HepG2 (cell line): ENCODE measurements at regions not wholly inside any gene's neighbourhood (a gene's known extent, or its start where the extent isn't known, plus 50 kb on each side); places are given as distances from the start of the nearest gene placed in this dataset.

Experiments
- ATAC-seq: fragments of 200-7000 bp; cut with Tn5 transposase; 3 replicates; pipeline ENCODE4 v1.9.1; 2020; ENCODE audit warnings: mild to moderate bottlenecking, moderate library complexity
- BruUV-seq: library from RNA; stranded (reverse); fragments of 400-500 nt; replicated peaks from 2 replicates; lab custom pipeline; 2021; lab: Mats Ljungman, UMichigan
- CTCF ChIA-PET: fragments of 300-600 bp; formaldehyde crosslinking; extraction: SDS; loops from one replicate; lab custom pipeline; 2021; ENCODE audit warnings: low total read pairs, inconsistent platforms, low intra/inter-chr PET ratio; lab: Yijun Ruan, JAX
- POLR2A ChIA-PET: fragments of 350-600 bp; sonication (Branson Sonifier 250); formaldehyde crosslinking; loops from one replicate; lab custom pipeline; 2020; ENCODE audit warnings: antibody characterized with exemption, inconsistent platforms; lab: Yijun Ruan, JAX
- DNase-seq: peaks from one replicate; pipeline ENCODE4 v3.0.0-alpha.2; 2015; ENCODE audit warnings: low spot score
- FAIRE-seq: peaks from 3 replicates; lab custom pipeline; 2011; peaks lifted over from hg19 to GRCh38; lab: Jason Lieb, UNC
- H2AFZ ChIP-seq: one replicate; pipeline ENCODE4 v1.6.1; 2011; ENCODE audit warnings: low read length, inconsistent platforms
- H3K27ac ChIP-seq: fragments of 300-600 bp; 3 replicates; pipeline ENCODE4 v1.8.0; 2011; ENCODE audit warnings: mixed run types, mild to moderate bottlenecking, mixed read lengths, low read length, inconsistent platforms; ENCODE audit not compliant: insufficient read depth; ENCODE audit errors: extremely low read length
- H3K27me3 ChIP-seq, 2 experiments: fragments of 200-600 bp in 1 of 2; 2 replicates in 1 of 2; 3 replicates in 1 of 2; pipeline versions ENCODE4 v1.6.0 to v1.8.0; 2011; ENCODE audit warnings: low read length in 2 of 2, mild to moderate bottlenecking in 2 of 2, moderate library complexity in 2 of 2, inconsistent platforms in 1 of 2; ENCODE audit not compliant: insufficient read depth in 2 of 2, control insufficient read depth in 1 of 2
- H3K36me3 ChIP-seq, 2 experiments: fragments of 200-600 bp in 1 of 2; replicated peaks in 1 of 2; 2 replicates in 1 of 2; 3 replicates in 1 of 2; pipeline versions ENCODE4 v1.5.1 to v1.8.0; 2011; ENCODE audit warnings: low read length in 2 of 2, inconsistent platforms in 1 of 2; ENCODE audit not compliant: insufficient read depth in 2 of 2, control insufficient read depth in 1 of 2
- H3K4me1 ChIP-seq: 2 replicates; pipeline ENCODE4 v1.5.1; 2012; ENCODE audit warnings: low read length, inconsistent platforms; ENCODE audit not compliant: insufficient read depth
- H3K4me2 ChIP-seq: 2 replicates; pipeline ENCODE4 v1.6.0; 2011; ENCODE audit warnings: low read depth, low read length, inconsistent platforms
- H3K4me3 ChIP-seq, 3 experiments: fragments of 200-600 bp in 1 of 3; sonication (generic), shearing (Covaris generic) in 1 of 3; replicated peaks in 1 of 3; 2 replicates each; pipeline ENCODE4 v1.5.1; 2011 to 2016; ENCODE audit warnings: low read length in 3 of 3, inconsistent platforms in 2 of 3, low read depth in 2 of 3, mild to moderate bottlenecking in 2 of 3, control low read depth in 1 of 3, mixed read lengths in 1 of 3; ENCODE audit not compliant: insufficient read depth in 1 of 3
- H3K79me2 ChIP-seq: one replicate; pipeline ENCODE4 v1.6.1; 2011; ENCODE audit warnings: low read length, inconsistent platforms; ENCODE audit not compliant: insufficient read depth
- H3K9ac ChIP-seq: 2 replicates; pipeline ENCODE4 v1.6.0; 2011; ENCODE audit warnings: mild to moderate bottlenecking, low read depth, low read length, inconsistent platforms; ENCODE audit not compliant: insufficient read depth
- H3K9me3 ChIP-seq: 2 replicates; pipeline ENCODE4 v1.5.1; 2012; ENCODE audit warnings: mild to moderate bottlenecking, low read length
- H4K20me1 ChIP-seq: 2 replicates; pipeline ENCODE4 v1.6.0; 2011; ENCODE audit warnings: inconsistent platforms, mild to moderate bottlenecking, low read length, moderate library complexity; ENCODE audit not compliant: insufficient read depth
- BCL6 ChIP-seq: IDR thresholded peaks from 2 replicates; pipeline ENCODE4 v1.6.1; 2016; ENCODE audit warnings: missing genetic modification reagents, missing compliant biosample characterization
- FLYWCH1 ChIP-seq: sonication (generic); formaldehyde crosslinking; IDR thresholded peaks from 2 replicates; pipeline ENCODE4 v1.8.1; 2023; ENCODE audit warnings: mild to moderate bottlenecking, missing genetic modification reagents
- FOSL2 ChIP-seq: sonication (generic); formaldehyde crosslinking; IDR thresholded peaks from 2 replicates; pipeline ENCODE4 v1.4.0; 2020; ENCODE audit warnings: missing genetic modification reagents
- GPN1 ChIP-seq: sonication (generic); formaldehyde crosslinking; IDR thresholded peaks from 2 replicates; pipeline ENCODE4 v1.5.1; 2020; ENCODE audit warnings: missing genetic modification reagents, borderline replicate concordance
- HNF4A ChIP-seq: sonication (generic); formaldehyde crosslinking; IDR thresholded peaks from 2 replicates; pipeline ENCODE4 v1.4.0; 2020; ENCODE audit warnings: missing genetic modification reagents
- NR2F6 ChIP-seq, 2 experiments: IDR thresholded peaks; 2 replicates each; pipeline ENCODE4 v1.6.1; 2016; ENCODE audit warnings: antibody characterized with exemption in 1 of 2, mild to moderate bottlenecking in 1 of 2
- PPARG ChIP-seq: conservative IDR thresholded peaks from 2 replicates; pipeline ENCODE4 v1.6.1; 2016; ENCODE audit warnings: missing biosample characterization, missing genetic modification reagents
- RARA ChIP-seq: IDR thresholded peaks from 2 replicates; pipeline ENCODE4 v1.6.1; 2016; ENCODE audit warnings: missing genetic modification reagents, missing compliant biosample characterization
- ZNF274 ChIP-seq: sonication (generic); formaldehyde crosslinking; IDR thresholded peaks from 2 replicates; pipeline ENCODE4 v1.5.1; 2020; ENCODE audit warnings: mild to moderate bottlenecking, missing genetic modification reagents
- ZNF660 ChIP-seq: sonication (generic); formaldehyde crosslinking; IDR thresholded peaks from 2 replicates; pipeline ENCODE4 v1.5.1; 2020; ENCODE audit warnings: mild to moderate bottlenecking, low read depth, missing genetic modification reagents, borderline replicate concordance
- WGBS: methylation state at CpG from one replicate; pipeline ENCODE4 v1.1.6; 2017; ENCODE audit warnings: low lambda C conversion rate; 5-methylcytosine and 5-hydroxymethylcytosine counted together
- in situ Hi-C: cut with HindIII; loops from 2 replicates; pipeline ENCODE4 v1.10.0; 2017; ENCODE audit warnings: low pct_unique_long_range_greater_than_20kb; ENCODE audit not compliant: extremely low pct_ligation_motif_present
- intact Hi-C: fragments of 100-400 bp; cut with micrococcal nuclease; formaldehyde crosslinking; loops from one replicate; pipeline ENCODE4 v1.10.0; 2022; ENCODE audit not compliant: unreplicated experiment

- peak overlapping the region; percentile 81 for H2AFZ ChIP-seq
These were observed 328.2 kb downstream of the SHQ1 start for GRCh38 chr3:72519946-72520604.

GRCh38 chr3:72517921-72518424 lies 330.3 kb downstream of the SHQ1 start:
- H2AFZ ChIP-seq = no peak overlapping the region
- ATAC-seq (no peak), DNase-seq (no peak), FAIRE-seq (no peak)
- H3K27me3 ChIP-seq = 0 out of 5 replicates have a peak, but pooled peaks cover 0 to 5% of the 10 kb centered on the region in 2 experiments
- H3K4me3 ChIP-seq = no peak overlapping the region
- H3K79me2 ChIP-seq = no peaks in the 10 kb centered on the region
- H3K9ac ChIP-seq = no peak overlapping the region
- ChIA-PET POLR2A (no interaction called here), CTCF (no interaction called here)
- H3K9me3 ChIP-seq = no peaks in the 10 kb centered on the region
- WGBS = 11% methylated on average over 4 of the region's 4 CpGs
- H4K20me1 ChIP-seq = no peaks in the 10 kb centered on the region
- in situ Hi-C loops (no loop called here), intact Hi-C loops (no loop called here)
- H3K36me3 ChIP-seq = no peaks in the 10 kb centered on the region
- peak overlapping the region; percentile 53 for H3K4me2 ChIP-seq
- peaks cover 58% of the 10 kb centered on the region for H3K4me1 ChIP-seq
- H3K27ac ChIP-seq = no peak overlapping the region
- TF ChIP-seq ZNF274 (CRISPR knock-in tag) = no peak
- 0 out of 2 replicates have a peak, but pooled peaks have one; percentile 27 for TF ChIP-seq FOSL2 (CRISPR knock-in tag)
- TF ChIP-seq ZNF660 (CRISPR knock-in tag) = no peak
- BruUV-seq = no TSS peak

More at GRCh38 chr3:72519946-72520604, 328.2 kb downstream of the SHQ1 start:
- 0 out of 5 replicates have a peak, but pooled peaks cover 0 to 5% of the 10 kb centered on the region in 2 experiments for H3K27me3 ChIP-seq
- 5% methylated on average over 3 of the region's 4 CpGs for WGBS
- H3K36me3 ChIP-seq = no peaks in the 10 kb centered on the region
- peak overlapping the region; percentile 56 for H3K4me2 ChIP-seq
- TF ChIP-seq FLYWCH1 (no peak), BCL6 (CRISPR knock-in tag) (peak; percentile 95), GPN1 (CRISPR knock-in tag) (no peak), RARA (CRISPR knock-in tag) (peak; percentile 87), NR2F6 (IDR thresholded peaks at IDR 0.05) (no peak), NR2F6 (CRISPR knock-in tag; IDR thresholded peaks at IDR 0.05) (0 out of 2 replicates have a peak, but pooled peaks have one; percentile 30), PPARG (CRISPR knock-in tag) (0 out of 2 replicates have a peak, but pooled peaks have one; percentile 36), HNF4A (CRISPR knock-in tag) (peak; percentile 33)
- POLR2A ChIA-PET = no interaction called here
- FAIRE-seq = no peak
- ATAC-seq = peak; percentile 51
- CTCF ChIA-PET = no interaction called here
- H3K9me3 ChIP-seq = no peaks in the 10 kb centered on the region
- H3K27ac ChIP-seq = no peak overlapping the region
- in situ Hi-C loops = no loop called here
- no TSS peak for BruUV-seq
- H3K9ac ChIP-seq = no peak overlapping the region
- no peaks in the 10 kb centered on the region for H4K20me1 ChIP-seq
- no peaks in the 10 kb centered on the region for H3K79me2 ChIP-seq
- intact Hi-C loops = no loop called here
- H3K4me1 ChIP-seq = peaks cover 68% of the 10 kb centered on the region
- DNase-seq = no peak
- H3K4me3 ChIP-seq = no peak overlapping the region; a peak in 1 of 6 replicates
